Esophagus (tissue), 2 donors: ENCODE measurements at regions not wholly inside any gene's neighbourhood (a gene's known extent, or its start where the extent isn't known, plus 50 kb on each side); places are given as distances from the start of the nearest gene placed in this dataset.

Source experiments
- H3K27ac ChIP-seq, 2 donors: one replicate each; pipeline ENCODE4 v1.5.1; 2013; ENCODE audit warnings: low read depth in 2 of 2, mild to moderate bottlenecking in 2 of 2, inconsistent platforms in 1 of 2, low read length in 1 of 2, moderate library complexity in 1 of 2
- H3K27me3 ChIP-seq, 2 donors: one replicate each; pipeline ENCODE4 v1.6.1; 2013; ENCODE audit warnings: low read length in 2 of 2, control low read depth in 1 of 2, mild to moderate bottlenecking in 1 of 2; ENCODE audit not compliant: insufficient read depth in 2 of 2, control insufficient read depth in 1 of 2
- H3K36me3 ChIP-seq, 2 donors: one replicate each; pipeline ENCODE4 v1.6.1; 2013; ENCODE audit warnings: low read length in 1 of 2; ENCODE audit not compliant: control insufficient read depth in 2 of 2, insufficient read depth in 2 of 2
- H3K4me1 ChIP-seq, 2 donors: one replicate each; pipeline ENCODE4 v1.6.1; 2013; ENCODE audit warnings: low read length in 1 of 2; ENCODE audit not compliant: control insufficient read depth in 2 of 2, insufficient read depth in 2 of 2
- H3K4me3 ChIP-seq, 2 donors: one replicate each; pipeline ENCODE4 v1.5.1; 2013; ENCODE audit warnings: low read length in 2 of 2, mild to moderate bottlenecking in 2 of 2, low read depth in 1 of 2, moderate library complexity in 1 of 2
- H3K9me3 ChIP-seq, 2 donors: one replicate each; pipeline ENCODE4 v1.6.1; 2013; ENCODE audit warnings: mild to moderate bottlenecking in 2 of 2, low read depth in 1 of 2, low read length in 1 of 2, moderate library complexity in 1 of 2; ENCODE audit not compliant: control insufficient read depth in 2 of 2, insufficient read depth in 1 of 2
- WGBS, 2 donors: extraction: QIAGEN DNeasy Blood & Tissue Kit; methylation state at CpG; one replicate each; pipeline ENCODE4 v1.1.7; 2013; 5-methylcytosine and 5-hydroxymethylcytosine counted together
- donor health status: healthy with polysubstance abuse.
- donor health status: Bipolar disorder and iron deficiency.

DNA sequence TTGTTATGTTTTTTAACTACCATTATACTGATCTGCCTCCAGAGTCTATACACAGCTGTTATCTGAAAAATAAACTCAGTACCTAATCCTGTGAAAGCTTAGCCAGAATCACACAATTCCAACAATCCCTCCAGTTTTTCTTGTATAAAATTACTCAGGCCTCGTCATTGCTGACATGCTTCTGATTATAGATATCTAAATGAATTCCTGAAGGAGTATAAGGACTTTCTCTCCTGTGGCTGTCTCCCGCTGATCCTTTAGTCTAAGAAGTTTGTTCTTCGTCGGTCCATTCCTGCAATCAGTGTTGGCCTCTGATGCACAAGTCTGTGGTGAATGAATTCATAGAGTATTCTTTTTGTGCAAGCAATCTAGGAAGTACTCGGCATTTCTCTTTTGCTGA, 288.9 kb upstream of the SEMA3C start:
- 80 to 85% methylated on average over 5 of the region's 5 CpGs for WGBS, 2 donors
- H3K9me3 ChIP-seq: no peaks in the 10 kb centered on the region

DNA sequence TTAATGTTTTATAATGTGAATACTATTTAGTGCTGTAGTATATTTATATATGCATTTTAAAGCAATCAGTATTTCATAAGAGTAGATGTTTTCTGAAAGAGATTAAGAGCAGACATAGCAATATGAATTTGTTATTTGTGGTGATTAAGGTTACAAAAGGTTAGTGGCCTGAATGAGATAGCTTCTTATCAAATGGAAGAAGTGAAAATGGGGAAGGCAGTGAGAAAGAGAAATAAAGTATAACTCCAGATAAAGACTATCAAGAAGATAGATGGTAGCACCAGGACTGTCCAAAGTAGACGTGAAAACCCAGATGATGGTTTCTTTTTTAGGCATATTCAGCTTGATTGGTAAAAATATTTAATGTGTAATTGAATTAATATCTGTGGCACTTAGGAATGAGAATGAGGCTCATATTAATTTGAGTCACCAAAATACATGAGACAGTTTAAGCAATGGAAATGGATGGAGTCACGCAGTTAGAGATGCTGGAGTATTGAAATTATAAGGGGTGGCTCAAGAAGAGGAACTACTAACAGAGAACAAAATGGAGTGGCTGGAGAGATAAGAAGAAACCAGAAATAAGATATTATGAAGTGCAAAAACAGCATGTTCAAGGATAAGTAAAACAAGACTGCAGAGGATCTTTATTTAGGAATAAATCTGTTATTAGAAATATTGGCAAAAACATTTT, 288.0 kb upstream of the SEMA3C start:
- 82 to 86% methylated on average over 2 of the region's 2 CpGs for WGBS, 2 donors
- H3K27ac ChIP-seq: no peak overlapping the region
- no peaks in the 10 kb centered on the region for H3K36me3 ChIP-seq
- no peak overlapping the region for H3K4me3 ChIP-seq
- H3K4me1 ChIP-seq: no peaks in the 10 kb centered on the region
- no peaks in the 10 kb centered on the region for H3K9me3 ChIP-seq
- no peaks in the 10 kb centered on the region for H3K27me3 ChIP-seq

More for the DNA sequence above, 288.9 kb upstream of the SEMA3C start:
- no peaks in the 10 kb centered on the region for H3K27me3 ChIP-seq
- H3K27ac ChIP-seq: no peak overlapping the region
- no peaks in the 10 kb centered on the region for H3K36me3 ChIP-seq
- no peak overlapping the region for H3K4me3 ChIP-seq
- H3K4me1 ChIP-seq: no peaks in the 10 kb centered on the region

DNA sequence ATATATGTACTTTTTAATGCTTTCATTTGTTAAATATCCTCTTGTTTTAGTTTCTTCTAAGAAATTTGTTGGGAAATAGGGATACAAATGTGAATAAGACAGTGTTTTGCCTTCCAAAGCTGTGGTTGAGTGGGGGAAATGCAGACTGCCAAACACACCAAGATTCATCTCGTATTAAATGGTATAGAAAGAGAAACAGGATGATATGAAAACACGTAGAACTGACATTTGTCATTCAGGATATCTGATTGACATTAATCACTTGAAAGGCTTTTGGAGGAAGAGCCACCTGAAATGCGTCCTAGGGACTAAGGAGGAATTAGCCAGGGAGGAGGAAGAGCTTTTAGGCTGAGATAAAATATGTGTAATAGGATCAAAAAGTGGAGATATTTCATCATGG, 287.4 kb upstream of the SEMA3C start:
- 83 to 85% methylated on average over 3 of the region's 3 CpGs for WGBS, 2 donors
- H3K27ac ChIP-seq: no peak overlapping the region
- H3K4me1 ChIP-seq: no peaks in the 10 kb centered on the region
- no peaks in the 10 kb centered on the region for H3K27me3 ChIP-seq
- H3K4me3 ChIP-seq: no peak overlapping the region
- H3K9me3 ChIP-seq: no peaks in the 10 kb centered on the region
- no peaks in the 10 kb centered on the region for H3K36me3 ChIP-seq

DNA sequence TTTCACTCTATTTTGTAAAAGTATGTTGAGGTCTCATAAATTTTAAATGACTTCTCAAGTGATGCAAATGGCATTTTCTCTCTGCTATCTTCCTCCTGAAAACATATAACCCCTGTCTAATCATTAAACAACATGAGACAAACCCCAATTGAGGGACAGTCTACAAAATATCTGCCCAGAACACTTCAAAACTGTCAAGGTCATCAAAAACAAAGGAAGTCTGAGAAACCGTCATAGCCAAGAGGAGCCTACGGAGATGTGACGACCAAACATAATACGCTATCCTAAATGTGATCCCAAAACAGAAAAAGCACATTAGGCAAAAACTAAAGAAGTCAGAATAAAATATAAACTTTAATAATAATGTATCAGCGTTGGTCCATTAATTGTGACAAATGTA, 282.3 kb upstream of the SEMA3C start:
- Histone ChIP-seq H3K4me1 (no peaks in the 10 kb centered on the region), H3K4me3 (no peak overlapping the region), H3K9me3 (no peaks in the 10 kb centered on the region), H3K36me3 (no peaks in the 10 kb centered on the region), H3K27me3 (no peaks in the 10 kb centered on the region), H3K27ac (no peak overlapping the region)
- 95 to 96% methylated on average over 5 of the region's 5 CpGs for WGBS, 2 donors

DNA sequence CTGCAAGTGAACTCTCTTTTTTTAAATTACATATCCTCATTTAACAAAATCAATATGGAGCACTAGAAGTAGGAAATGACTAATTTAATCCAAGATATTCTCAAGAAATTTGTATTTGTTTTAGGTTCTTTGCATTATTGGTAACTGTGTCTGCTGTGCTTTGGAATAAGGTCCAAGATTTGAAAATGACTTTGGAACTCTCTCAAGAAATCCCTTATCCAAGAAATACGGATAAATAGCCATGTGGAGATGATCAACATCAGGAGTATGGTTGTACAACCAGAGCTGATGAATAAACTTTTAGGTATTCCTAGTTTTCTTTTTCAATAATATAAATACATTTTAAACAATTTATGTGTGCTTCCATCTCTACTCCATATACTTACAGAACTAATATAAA, 279.9 kb upstream of the SEMA3C start:
- Histone ChIP-seq H3K4me1 (no peaks in the 10 kb centered on the region), H3K4me3 (no peak overlapping the region), H3K27ac (no peak overlapping the region), H3K9me3 (no peaks in the 10 kb centered on the region), H3K27me3 (no peaks in the 10 kb centered on the region), H3K36me3 (no peaks in the 10 kb centered on the region)
- 58 to 66% methylated on average over 1 of the region's 1 CpG for WGBS, 2 donors

DNA sequence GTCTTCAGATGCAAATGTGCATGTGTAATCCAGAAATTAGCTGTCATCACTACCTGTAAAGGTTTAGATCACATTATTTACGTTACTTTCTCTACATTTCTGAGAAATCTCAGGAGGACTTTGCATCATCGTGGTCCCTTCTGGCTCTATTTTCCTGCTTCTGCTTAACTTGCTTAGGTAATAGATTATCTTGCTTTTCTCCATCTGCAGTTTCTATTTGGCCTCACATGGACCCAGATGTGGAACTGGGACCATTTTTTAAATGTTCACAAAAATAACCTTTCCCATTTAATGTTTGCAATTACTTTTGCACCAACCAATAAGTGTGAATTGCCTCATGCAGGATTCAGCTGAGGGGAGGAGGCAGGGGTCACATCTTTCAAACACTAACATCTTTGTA, 278.4 kb upstream of the SEMA3C start:
- Histone ChIP-seq H3K36me3 (no peaks in the 10 kb centered on the region), H3K4me3 (no peak overlapping the region)
- WGBS, 2 donors: 90 to 93% methylated on average over 2 of the region's 2 CpGs

DNA sequence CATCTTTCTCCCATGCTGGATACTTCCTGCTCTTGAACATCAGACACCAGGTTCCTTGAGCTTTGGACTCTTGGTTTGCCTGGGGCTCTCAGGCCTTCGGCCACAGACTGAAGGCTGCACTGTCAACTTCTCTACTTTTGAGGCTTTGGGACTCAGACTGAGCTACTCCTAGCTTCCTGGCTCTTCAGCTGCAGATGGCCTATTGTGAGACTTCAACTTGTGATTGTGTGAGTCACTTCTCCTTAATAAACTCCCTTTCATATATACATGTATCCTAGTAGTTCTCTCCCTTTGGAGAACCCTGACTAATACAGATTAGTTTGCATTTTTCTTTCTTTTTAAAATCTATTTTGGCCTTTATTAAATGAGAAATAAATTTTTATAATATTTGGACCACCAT, 276.2 kb upstream of the SEMA3C start:
- Histone ChIP-seq H3K27me3 (no peaks in the 10 kb centered on the region), H3K9me3 (no peaks in the 10 kb centered on the region), H3K36me3 (no peaks in the 10 kb centered on the region), H3K4me1 (no peaks in the 10 kb centered on the region), H3K27ac (no peak overlapping the region), H3K4me3 (no peak overlapping the region)
- 93 to 95% methylated on average over 1 of the region's 1 CpG for WGBS, 2 donors

More for the DNA sequence above, 278.4 kb upstream of the SEMA3C start:
- Histone ChIP-seq H3K27me3 (no peaks in the 10 kb centered on the region), H3K27ac (no peak overlapping the region), H3K9me3 (no peaks in the 10 kb centered on the region), H3K4me1 (no peaks in the 10 kb centered on the region)

DNA sequence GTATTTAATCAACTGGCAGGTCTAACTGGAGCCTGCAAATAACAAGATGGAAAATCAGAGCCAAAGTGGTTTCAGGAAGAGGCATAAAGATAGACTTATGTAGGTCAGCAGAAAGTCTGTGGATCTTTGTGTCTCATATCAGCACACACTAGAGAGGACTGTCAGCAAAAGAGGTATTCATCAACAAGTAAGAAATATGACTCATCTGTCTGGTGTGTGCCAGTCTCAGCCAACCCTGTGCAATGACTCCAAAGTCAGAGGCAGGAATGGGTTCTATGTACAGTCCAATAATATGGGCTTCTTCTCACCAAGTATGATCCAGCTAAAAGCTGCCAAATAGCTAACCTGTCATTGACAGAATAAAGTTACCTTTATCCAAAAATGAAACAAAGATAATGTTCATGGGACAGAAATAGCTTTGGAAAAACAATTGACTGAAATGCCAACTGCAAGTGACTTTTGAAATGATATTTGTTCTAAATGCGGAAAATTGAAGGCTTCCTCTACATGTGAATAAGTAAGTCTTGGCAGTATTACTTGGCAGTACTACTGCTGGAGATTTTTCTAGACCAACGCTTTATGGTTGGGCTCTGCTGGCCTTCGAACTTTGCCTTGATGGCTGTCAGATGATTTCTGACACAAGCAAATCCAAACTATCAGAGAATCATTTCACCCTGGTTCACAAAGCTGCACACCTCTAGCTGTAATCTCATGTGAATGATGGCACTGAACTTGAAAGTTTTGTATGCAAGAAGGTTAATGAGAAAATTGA, 272.3 kb upstream of the SEMA3C start:
- H3K4me1 ChIP-seq: no peaks in the 10 kb centered on the region
- WGBS, 2 donors: 60 to 73% methylated on average over 3 of the region's 3 CpGs
- H3K27ac ChIP-seq: no peak overlapping the region
- no peaks in the 10 kb centered on the region for H3K27me3 ChIP-seq
- H3K36me3 ChIP-seq: no peaks in the 10 kb centered on the region
- H3K9me3 ChIP-seq: no peaks in the 10 kb centered on the region
- no peak overlapping the region for H3K4me3 ChIP-seq

DNA sequence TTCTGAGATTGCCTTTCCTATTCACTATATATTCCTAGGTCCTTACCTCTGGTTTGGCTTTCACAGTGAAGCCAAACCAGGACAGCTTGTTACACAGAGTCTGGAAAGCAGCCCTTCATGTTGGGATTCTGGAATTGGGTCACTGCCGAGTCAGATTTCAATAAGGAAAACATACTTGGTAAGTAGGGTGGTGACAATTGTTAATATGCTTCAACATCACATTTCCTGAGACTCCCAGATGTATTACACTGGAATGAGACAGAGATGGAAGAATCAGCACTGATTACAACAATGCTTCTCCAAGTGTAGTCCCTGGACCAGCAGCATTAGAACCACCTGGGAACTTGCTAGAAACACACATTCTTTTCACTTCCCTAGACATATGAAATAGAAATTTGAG, 268.9 kb upstream of the SEMA3C start:
- Histone ChIP-seq H3K27ac (no peak overlapping the region), H3K36me3 (no peaks in the 10 kb centered on the region)
- 80 to 90% methylated on average over 1 of the region's 1 CpG for WGBS, 2 donors

DNA sequence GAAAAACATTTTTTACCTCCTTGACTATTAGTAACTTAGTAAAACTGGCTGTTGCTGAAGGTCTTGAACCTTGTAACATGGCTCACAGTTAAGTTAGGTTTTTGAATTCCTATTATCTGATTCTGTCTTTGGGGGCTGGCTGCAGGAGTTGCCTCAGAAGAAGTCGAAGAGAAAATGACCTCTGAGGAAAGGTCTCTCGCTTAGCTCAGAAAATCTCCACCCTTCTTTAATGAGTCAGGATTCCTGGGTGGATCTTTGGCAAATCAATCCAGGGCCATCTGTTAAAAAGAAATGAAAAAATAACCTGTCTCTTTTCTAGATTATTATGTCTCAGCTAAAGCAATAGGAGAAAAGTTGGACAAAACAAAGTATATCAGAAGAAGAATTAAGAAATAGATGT, 267.8 kb upstream of the SEMA3C start:
- Histone ChIP-seq H3K27me3 (no peaks in the 10 kb centered on the region), H3K4me1 (peaks cover 0 to 5% of the 10 kb centered on the region in 2 donors), H3K9me3 (no peaks in the 10 kb centered on the region), H3K27ac (no peak overlapping the region), H3K4me3 (no peak overlapping the region), H3K36me3 (no peaks in the 10 kb centered on the region)
- WGBS, 2 donors: 45 to 67% methylated on average over 2 of the region's 2 CpGs

More for the DNA sequence above, 268.9 kb upstream of the SEMA3C start:
- no peak overlapping the region for H3K4me3 ChIP-seq
- H3K9me3 ChIP-seq: no peaks in the 10 kb centered on the region
- no peaks in the 10 kb centered on the region for H3K27me3 ChIP-seq
- H3K4me1 ChIP-seq: peaks cover 0 to 2% of the 10 kb centered on the region in 2 donors
